GM21528 (cell line): ENCODE measurements at regions not wholly inside any gene's neighbourhood (a gene's known extent, or its start where the extent isn't known, plus 50 kb on each side); places are given as distances from the start of the nearest gene placed in this dataset.

Source experiments
- ATAC-seq: cut with Tn5 transposase; IDR thresholded peaks from one replicate; pipeline ENCODE4 v1.9.1; 2021; ENCODE audit warnings: mild to moderate bottlenecking, moderate library complexity; ENCODE audit not compliant: unreplicated experiment, low FRiP score

DNA sequence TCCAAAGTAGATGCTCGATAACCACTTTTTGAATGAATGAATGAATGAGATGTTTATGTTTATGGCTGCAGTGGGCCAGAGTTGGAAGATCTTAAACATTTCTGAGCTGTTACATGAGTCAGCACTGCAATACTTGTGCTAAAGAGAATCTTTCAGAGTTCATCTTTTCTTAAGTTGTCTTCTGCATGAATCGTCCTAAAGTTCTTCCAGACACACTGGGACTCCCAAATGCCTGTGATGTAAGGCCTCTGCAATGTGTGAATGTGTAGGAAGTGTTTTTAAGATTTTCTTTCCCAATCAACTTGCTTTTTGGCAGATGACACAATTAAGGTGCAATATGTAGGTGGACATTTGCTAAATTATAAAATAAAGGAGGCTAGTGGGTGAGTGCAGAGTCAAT, 50.3 kb upstream of the TRIM9 start:
- no peak for ATAC-seq

GRCh38 chr14:51147183-51147582, 52.3 kb upstream of the TRIM9 start:
- no peak for ATAC-seq

- no peak for ATAC-seq
Measured at GRCh38 chr14:51155326-51155725, 60.4 kb upstream of the TRIM9 start.

DNA sequence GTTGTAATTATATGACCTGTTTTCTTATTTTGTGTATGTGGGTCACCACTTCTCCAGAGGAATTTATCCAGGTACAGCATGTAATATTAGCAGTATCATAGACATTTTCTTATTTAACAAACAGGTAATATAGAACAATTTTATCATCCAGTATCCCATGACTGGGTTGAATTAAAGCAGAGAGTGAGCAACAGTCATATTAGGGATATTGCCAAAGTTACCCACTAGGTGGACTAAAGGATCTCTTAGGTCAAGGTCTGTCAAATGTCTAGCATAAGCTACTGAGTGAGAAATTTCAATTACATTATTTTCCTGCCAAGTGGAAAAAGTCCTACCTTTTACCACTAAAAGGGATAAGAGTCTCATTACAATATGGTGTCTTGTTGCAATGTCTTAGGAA, 62.1 kb upstream of the TRIM9 start:
- ATAC-seq, result peak; percentile 64

- ATAC-seq, result no peak
Measured at GRCh38 chr14:51160871-51161270, 66.0 kb upstream of the TRIM9 start.

- ATAC-seq, result no peak
Measured at GRCh38 chr14:51165415-51165814, 70.5 kb upstream of the TRIM9 start.

GRCh38 chr14:51167587-51168214, 72.3 kb upstream of the TMX1 start:
- no peak for ATAC-seq

DNA sequence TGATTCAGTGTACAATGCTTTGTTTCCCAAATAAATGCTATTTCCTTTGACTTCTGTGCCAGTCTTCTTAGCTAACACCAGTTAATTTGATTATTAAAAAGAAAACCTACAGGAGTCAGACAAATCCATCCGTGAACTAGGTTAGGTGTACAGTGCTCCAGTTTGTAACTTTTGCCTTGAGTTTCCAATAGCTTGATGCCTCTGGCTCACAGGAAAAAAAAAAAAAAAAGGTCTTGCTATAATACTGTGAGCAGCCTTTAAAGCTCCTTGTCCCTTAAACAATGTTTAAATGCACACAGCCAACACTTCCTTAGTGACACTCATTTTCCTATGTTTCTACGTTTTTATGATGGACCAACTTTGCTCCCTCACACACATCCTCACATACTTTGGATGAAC, 71.8 kb upstream of the TMX1 start:
- no peak for ATAC-seq

- no peak for ATAC-seq
Measured at GRCh38 chr14:51173863-51174262, 66.2 kb upstream of the TMX1 start.

- ATAC-seq, result no peak
Measured at GRCh38 chr14:51176839-51177238, 63.2 kb upstream of the TMX1 start.

DNA sequence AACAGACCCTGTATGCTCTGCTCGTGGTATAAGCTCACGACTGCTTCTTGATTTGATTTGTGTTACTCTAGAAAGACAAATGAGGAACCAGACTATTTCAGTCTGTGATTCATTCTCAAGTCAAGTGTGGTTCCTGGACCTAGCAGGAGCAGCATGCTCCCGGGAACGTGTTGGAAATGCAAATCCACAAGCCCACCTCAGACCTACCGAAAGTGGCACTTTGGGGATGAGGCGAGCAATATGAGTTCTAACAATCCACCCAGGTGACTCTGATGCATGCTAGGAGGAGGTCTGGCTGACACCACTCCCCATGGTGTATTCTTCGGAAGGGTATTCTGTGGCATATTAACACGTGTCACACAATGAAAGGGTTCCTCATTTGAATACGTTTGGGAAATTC, 59.5 kb upstream of the TMX1 start:
- ATAC-seq, result peak; percentile 77

DNA sequence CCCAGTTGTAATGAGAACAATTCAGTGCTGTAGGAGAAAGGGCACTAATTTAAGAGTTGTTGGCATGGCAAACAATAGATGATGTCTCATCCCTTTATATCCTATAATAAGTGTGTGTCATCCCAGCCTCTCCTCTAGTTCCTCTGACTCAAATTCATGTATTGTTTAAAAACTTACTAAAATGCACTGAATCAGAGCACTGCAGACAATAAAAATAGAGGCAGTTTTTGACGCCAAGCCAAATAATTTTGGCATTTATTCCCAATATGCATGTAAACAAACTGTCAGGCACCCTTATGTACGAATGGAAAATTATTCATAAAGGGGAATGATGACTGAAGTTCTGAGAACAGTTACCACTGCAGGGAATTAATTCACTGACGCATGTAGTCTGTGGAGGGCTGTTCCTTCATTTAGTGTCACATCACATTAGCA, 57.9 kb upstream of the TMX1 start:
- no peak for ATAC-seq

- no peak for ATAC-seq
Measured at GRCh38 chr14:51185180-51185579, 54.9 kb upstream of the TMX1 start.

DNA sequence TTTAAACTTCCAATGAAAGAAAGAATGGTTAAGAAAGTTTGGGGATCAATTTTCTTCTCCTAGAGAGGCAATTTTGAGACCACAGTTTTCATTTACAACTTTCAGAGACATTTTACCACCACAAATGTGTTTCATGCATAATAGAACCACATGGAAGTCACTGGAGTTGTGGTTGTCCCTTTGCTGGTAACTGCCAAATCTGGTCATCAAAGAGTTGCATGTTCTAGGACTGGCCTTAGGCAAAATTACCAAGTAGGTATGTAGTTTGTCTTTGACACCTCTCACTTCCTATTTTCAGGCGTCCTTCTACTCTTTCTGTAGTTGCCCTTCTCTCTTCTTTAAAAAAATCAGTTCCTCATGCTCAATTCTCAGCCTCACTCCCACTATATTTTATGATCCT, 54.3 kb upstream of the TMX1 start:
- peak; percentile 75 for ATAC-seq

DNA sequence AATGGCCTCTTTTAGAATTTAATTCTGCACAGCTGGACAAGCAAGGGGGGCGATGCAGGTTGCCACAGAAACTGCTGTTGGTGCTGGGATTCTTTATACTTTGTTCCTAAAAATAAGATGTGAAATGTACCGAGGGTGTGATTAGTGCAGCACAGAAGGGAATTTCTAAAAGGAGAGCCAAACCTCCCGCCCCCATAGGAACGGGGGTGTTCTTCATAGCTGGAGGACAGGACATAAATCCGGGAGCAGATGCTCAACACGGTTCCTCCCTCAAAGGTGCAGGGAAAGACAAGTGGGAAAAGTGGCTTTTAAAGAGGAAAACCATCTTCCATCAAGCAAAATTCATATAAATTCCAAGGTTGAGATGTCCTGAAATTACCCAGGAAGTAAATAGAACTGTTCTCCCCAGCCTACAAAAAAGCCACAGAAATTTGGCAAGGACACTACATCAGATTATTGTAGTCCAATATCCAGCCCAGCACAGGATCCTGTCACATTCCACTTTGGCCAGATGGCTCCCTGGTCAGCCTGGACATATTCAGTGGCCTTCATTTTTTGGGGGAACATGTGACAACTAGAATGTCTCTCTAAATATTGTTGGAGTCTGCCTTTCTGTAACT, 51.4 kb upstream of the TMX1 start:
- ATAC-seq, result no peak

DNA sequence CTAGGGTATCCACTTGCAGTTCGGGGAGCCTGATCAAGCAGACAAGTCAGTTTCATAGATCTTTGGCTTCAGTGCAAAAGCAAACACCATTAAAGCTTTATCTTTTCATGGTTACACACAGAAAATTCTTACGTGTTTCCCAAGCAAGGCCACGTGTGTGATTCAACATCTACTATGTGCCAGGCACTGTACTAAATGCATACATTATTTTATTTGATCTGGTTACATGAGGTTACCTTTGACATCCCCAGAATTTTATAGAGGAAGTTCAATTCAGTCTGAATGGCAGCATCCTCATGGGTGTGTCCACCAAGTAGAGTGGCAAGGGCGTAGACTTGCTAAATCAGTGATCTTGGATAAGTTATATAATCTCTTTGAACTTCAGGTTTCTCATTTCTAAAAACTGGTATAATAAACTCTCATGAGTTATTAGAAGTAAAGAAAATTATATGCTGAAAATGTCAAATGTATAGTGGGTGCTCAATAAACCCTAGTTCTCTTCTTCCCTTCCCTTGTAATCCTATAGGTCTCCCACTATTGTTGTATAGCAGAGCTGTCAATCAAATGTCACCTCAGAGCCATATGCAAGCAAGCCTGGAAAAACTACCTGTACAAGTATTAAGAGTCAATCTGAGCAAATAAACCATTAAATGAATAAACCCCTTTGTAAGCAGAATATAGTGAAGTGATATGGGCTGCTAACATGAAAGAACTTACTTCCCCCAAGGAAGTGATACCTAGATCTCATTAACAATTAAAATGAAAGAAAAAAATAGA, 50.3 kb upstream of the TMX1 start:
- ATAC-seq, result no peak
